HG03571 (cell line): ENCODE measurements at regions not wholly inside any gene's neighbourhood (a gene's known extent, or its start where the extent isn't known, plus 50 kb on each side); places are given as distances from the start of the nearest gene placed in this dataset.

Experiments used
- ATAC-seq: cut with Tn5 transposase; IDR thresholded peaks from one replicate; pipeline ENCODE4 v1.9.1; 2021; ENCODE audit not compliant: unreplicated experiment

DNA sequence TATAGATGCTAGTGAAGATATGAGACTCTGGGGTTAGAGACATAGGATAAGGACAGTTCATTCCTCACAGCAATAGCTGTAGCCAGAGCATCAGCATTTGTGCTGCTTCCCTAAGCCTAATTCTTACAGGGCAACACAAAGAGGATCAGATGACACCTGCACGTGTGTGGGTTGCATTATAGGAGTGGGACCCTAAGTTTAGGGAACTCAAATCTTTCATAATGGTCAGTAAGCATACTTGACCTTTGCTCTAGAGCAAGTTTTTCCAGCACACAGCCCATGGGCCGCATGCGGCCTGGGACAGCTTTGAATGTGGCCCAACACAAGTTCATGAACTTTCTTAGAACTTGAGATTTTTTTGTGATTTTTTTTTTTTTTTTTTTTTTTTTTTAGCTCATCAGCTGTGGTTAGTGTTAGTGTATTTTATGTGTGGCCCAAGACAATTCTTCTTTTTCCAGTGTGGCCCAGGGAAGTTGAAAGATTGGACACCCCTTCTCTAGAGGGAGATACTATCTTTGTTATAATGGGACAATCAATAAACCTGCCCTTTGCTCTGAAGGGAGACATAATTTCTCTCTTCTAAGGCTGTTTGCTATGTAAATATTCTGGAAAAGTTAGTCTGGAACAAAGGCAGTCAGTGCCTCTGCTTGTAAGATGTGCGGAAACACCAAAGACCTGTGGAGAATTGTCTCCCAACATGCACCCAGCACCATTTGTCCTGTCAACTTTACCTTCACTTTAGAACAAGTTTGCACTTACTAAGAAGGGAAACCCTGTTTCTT, 650.2 kb downstream of the ZNF674 start:
- no peak for ATAC-seq

GRCh38 chrX:45889471-45889870, 655.8 kb downstream of the ZNF674 start:
- no peak for ATAC-seq

DNA sequence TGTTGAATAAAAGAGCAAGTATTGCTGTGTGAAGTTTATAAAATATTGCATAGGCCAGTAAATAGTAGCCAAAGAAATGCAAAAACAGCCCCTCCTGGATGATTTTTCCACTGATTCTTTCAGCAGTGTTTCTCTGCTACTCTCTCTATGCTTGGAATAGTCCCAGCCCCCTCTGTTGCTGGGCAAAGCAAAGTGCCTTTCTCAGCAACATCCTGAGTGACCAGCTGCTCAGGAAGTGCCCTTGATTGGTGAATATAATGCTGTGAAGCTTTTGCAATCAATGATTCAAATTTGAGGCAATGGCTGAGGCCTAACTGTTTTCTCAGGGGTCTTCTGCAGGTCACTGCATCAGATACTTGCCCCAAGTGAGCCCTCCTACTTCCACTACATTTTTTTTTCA, 656.7 kb downstream of the ZNF674 start:
- no peak for ATAC-seq

DNA sequence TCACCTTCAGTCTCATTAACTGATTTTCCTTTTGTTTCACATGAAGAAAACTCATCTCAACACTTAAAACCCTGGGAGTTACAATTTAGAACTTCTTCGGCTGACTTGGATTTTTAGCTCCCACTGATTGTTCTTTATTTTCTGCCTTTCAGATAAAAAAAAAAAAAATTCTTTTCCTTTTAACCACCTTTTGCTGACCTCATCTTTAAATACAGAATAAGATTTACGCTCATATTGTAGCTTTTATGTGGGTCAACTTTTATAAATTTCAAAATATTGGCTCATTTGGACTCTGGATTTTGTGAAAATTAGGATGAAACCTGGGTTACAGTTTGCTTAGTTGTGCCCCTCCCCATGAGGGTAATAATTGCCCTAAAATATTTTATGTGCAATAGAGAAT, 659.3 kb downstream of the ZNF674 start:
- no peak for ATAC-seq

- no peak for ATAC-seq
Measured at GRCh38 chrX:45879512-45879911, 665.7 kb downstream of the ZNF674 start.

DNA sequence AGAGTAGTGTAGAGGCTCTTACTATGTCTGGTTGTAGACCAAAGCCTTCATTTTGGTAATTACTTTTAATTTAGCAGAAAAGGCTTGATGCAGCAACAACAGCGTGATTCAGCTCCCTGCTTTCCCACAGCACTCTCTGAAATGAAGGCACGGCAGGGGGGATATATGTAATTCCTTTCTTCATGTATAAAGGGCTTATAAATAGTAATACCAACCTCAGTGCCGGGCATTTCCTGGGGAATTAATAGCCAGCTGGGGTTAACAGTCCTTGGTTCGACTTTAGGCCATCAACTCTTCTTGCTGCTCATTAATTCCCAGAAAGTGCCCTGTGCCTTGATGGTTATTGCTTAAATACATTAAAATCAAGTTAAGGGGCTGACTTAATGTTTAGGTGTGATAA, 669.0 kb downstream of the ZNF674 start:
- ATAC-seq: no peak

DNA sequence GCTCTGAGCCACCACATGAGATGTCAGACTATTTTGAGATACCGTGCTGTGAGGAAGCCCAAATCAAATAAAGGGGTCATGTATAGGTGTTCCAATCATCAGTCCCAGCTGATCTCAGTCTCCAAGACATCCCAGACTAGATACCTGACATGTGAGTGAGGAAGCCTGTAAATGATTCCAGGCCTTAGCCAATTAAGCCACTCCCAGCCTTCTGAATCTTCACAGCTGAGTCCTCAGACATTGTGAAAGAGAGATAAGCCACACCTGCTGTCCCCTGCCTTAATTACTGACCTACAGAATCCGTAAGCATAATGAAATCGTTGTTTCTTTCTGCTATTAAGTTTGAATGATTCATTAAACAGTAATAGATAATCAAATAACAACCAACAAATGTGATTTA, 671.4 kb downstream of the ZNF674 start:
- no peak for ATAC-seq

DNA sequence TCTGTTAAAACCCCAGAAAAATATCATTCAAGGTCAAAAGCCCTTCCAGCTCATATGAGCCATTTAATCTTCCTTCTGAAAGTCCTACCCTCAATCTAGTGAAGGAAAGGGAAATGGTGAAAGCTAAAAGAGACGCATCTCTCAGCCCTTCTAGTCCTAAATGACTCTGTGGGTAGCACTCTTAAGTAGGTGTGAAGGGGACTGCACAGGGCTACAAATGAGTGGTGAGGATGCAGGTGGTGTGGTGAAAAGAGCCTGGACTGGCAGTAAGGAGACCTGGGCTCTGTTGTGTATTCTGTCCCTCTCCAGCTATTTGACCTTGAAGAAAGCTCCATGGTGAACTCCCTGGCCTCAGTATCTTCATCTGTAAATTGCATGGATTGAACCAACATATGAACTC, 671.8 kb upstream of the DIPK2B start:
- ATAC-seq: no peak

- ATAC-seq: no peak
Measured at GRCh38 chrX:45868425-45868824, 667.7 kb upstream of the DIPK2B start.

DNA sequence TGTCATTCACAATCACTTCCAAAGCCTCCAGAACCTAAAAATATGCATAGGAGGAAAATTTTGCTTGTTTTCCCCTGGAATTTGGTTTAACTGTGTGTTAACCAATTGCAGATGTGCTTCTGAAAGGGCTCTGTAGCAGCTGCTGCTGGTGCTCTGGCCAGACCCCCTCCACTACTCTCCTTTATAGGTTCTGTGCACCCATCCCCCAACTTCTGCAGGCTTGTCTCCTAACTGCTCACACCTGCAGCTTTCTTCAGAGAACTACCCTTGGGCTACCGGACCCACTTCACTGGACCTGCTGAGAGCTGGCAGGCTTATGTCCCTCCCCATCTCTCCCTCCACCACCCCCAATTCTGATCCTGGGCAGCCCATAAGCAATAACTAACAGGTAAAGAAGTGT, 662.1 kb upstream of the DIPK2B start:
- ATAC-seq: no peak

DNA sequence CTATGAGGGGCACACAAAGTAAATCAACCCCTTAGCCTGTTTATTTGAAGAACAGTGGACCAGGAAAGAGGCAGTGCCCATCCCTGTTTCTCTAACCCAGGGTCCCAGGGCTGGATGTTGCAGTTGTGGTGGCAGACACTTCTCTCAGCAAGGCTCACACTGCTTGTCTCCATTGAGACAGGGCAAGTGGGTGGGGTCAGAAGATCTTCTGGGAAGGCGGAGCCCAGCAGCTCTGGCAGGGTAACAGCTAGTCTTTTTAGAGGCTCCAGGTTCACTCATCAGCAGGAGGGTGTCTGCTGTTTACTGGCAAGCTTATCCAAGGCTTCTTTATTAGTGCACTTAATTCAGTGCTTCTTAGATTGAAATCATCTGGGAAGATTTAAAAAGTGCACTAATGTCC, 659.8 kb upstream of the DIPK2B start:
- no peak for ATAC-seq

DNA sequence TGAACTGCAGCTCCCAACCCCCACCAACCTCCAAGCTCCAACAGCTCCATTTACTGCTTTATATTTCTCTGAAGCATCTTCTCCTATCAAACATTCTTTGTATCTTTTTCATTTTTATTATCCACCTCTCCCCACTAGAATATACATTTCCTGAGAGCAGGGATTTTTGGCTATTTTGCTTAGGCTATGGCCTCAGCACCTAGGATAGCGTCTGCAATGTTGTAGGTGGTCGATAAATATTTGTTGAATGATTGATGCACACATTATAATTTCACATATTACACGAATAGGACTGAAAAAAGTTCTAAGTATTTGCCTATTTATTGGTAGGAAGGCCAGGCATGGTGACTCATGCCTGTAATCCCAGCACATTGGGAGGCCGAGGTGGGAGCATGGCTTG, 658.7 kb upstream of the DIPK2B start:
- ATAC-seq: no peak

DNA sequence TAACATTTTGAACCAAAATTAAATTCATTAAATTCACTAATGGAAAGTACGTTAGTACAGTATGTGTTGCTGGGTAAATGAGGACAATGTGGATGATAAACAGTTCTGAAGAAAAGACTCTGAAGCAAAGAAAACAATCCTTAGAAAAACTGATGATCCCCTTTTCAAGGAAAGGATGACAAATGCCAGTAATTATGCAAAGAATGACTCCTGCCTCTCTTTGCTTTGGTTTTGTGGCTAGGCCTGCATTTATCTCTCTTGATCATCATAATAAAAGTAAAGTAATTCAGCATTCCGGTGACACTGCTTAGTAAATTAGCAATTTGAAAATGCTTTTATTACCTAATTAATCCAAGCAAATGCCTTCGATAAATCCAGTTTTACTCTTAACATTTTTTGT, 652.2 kb upstream of the DIPK2B start:
- no peak for ATAC-seq

GRCh38 chrX:45851434-45851991, 650.8 kb upstream of the DIPK2B start:
- no peak for ATAC-seq

DNA sequence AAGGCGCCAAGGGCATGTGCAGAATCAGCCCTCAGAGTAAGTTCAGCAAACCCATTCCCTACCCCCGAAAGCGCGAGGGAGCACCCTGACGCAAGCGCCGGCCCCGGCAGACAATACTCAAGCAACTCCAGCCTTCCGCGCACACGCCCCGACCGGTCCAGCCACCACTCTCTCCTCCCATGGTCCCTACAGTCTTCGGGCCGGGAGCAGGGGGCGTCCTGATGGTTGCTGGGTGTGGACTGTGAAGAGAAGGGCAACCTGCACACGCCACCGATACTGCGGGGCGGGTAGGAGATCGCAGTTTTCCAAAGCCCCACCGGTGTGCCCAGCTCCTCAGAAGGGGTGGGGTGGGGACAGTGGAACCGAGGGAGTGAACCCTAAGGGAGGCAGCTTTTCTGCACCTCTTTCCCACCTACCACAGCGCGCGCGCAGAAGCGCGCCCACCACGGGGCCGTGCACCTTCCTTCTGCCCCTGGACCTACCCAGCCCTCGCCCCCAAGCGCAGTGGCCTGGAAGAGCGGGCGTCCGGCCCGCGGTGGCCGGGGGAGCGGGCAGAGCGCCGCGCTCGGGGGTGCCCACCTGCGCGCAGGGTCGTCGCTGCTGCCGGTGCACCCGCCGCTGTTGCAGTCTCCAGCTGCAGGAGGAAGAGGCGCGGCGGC, 650.2 kb upstream of the DIPK2B start:
- no peak for ATAC-seq

GRCh38 chrX:45850197-45850774, 649.6 kb upstream of the DIPK2B start:
- no peak for ATAC-seq

DNA sequence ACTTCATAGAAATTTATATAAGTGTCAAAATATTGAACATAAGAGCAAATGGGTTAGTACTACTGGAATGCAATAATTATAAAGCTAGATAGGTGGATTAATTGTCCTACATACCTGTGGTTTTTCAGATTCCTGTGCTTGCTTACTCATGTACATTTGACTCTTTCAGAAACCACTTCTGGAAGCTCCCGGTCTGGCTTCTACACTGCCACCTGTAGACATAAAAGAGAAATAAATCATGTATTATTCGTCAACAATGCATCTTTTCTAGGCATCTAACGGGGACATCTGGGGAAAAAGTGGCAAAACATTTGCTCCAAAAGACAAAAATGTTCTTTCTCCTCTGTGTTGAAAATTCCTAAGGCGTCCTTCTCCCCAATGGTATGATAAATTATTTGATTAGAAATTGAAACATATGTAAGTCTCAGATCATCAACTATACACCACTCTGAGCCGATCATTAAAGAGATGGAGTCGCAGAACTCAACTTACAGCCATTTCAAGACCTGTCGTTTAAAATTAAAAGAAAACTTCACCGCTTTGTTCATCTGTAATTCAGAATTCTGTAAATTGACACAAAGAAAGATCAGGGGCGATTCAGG, 648.7 kb upstream of the DIPK2B start:
- no peak for ATAC-seq

DNA sequence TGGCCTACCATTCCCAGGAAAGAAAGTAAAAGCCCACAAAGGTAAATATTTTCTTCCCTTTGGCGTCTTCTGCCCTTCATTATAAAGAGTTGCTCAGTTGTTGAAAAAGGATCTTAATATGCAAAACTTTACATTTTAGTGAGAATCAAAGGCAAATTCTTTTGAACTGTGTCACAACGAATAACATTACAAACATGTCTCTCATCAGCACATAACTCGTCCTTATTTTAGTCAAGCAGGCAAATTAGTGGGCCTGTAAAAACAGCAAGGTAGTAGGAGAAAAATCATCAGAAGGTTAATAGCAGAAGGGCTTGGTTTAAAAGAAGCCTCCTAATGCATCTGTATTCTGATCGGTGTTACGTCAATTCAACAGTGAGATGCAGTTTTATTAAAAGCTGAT, 647.3 kb upstream of the DIPK2B start:
- no peak for ATAC-seq

DNA sequence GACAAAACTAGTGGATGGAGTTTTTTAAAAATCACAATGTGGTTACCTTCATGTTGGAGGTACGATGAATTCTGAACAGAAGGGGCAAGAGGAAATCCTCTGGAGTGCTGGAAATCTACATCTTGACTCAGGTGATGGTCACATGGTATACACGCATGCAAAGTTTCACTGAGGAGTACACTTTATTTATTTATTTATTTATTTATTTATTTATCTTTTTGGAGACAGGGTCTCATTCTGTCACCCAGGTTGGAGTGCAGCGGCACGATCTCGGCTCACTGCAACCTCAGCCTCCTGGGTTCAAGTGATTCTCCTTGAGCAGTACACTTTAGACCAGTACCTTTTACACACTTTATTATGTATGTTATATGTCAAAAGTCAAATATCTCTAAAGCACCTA, 645.7 kb upstream of the DIPK2B start:
- no peak for ATAC-seq

- no peak for ATAC-seq
Measured at GRCh38 chrX:45845142-45845541, 644.5 kb upstream of the DIPK2B start.

DNA sequence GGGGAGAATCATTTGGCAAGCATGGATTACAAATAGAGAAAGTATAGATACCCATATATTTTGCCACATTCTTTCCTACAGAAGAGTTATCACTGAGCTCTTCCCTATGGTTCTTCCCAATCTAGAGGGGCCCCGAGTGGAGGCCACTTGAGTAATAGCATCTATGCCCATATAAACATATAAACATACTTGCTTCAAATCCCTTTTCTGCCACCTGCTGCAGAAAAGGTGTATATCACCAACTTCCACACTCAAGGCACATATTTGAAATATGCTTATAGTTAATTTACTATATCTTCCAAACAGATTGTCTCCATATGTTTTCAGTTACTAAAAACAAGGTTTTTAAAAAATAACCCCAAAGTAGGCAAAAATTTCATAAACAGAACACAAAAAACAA, 642.8 kb upstream of the DIPK2B start:
- ATAC-seq: no peak

DNA sequence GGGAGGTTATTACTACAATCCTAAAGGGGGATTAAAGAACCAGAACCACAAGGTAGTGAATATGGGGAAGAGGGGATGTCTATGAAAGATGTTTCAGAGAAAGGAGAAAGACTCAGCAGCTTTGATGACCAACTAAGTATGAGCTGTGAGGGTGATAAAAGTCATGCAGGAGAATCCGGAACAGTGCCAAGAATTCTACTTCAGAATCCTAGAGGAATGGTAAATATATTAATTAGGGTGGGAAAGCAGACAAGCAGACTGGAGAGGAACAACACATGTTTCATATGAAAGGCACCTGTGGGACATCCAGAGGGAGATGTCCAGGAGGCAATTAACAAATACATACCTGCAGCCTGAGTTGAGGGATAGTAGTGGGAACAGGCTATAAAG, 642.2 kb upstream of the DIPK2B start:
- no peak for ATAC-seq
